Islet precursor cell (in vitro differentiated cells): ENCODE measurements at regions not wholly inside any gene's neighbourhood (a gene's known extent, or its start where the extent isn't known, plus 50 kb on each side); places are given as distances from the start of the nearest gene placed in this dataset.

Experiments used
- DNase-seq: peaks from one replicate; pipeline ENCODE4 v3.0.0-alpha.2; 2018

- no peak for DNase-seq
Measured at GRCh38 chr22:47582067-47582466, 819.6 kb downstream of the TBC1D22A start.

DNA sequence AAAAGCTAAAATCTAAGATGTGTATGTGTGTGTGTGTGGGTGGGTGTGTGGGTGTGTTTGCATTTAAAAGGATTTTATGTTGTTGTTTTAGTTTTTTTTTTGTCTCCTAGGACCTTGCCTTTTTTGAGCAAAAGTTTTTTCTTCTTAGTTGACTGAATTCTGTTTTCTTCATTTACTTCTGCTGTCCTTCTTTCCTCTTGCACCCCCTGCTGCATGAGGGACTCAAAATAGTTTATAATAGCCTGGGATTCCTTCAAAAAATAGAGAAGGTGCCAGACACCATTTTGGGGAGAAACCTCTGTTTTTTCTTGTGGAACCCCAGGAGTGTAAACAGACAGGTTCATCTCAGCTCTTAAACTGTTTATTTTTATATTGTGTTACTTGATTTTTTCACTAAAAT lies 817.7 kb downstream of the TBC1D22A start:
- DNase-seq: no peak

GRCh38 chr22:47576908-47577307 lies 814.5 kb downstream of the TBC1D22A start:
- no peak for DNase-seq

- no peak for DNase-seq
Measured at GRCh38 chr22:47575291-47575690, 812.8 kb downstream of the TBC1D22A start.

DNA sequence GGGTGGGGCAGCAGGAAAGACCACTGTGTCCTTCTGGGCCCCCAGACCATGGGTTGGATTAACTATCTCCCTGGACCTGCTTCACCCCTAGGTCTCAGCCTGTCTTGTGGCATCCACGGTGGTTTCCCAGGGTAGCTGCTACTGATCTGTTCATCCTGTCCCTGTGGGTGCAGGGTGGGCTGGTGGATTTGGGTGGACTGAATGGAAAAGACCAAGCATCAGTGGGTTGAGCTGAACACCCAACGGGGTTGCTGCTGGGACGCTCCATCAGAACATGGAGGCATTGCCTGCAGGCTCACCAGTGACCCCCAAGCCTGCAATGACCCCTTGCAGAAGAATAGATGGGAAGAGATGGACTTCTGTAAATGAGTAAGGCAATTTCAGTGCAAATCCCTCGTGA lies 812.1 kb downstream of the TBC1D22A start:
- peak; percentile 18 for DNase-seq

DNA sequence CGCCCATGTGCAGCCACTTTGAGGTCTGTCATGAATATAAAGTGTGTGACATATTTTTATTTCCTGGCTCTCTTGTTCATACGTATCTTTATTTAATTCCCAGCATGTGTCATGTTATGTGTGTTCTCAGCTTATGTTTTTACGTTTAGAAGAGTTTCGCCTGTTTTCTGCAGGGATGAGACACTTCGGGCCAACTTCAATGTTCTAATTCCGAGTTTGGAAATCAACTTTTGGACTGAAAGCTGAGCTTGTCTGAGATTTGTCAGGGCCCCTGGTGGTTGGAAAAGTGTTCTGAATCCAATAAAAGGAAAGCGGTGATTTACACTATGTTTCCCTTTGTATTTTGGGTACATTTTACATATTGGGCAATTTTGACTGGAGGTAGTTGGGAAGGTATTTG lies 810.7 kb downstream of the TBC1D22A start:
- DNase-seq: no peak

- DNase-seq: peak; percentile 13
Measured at GRCh38 chr22:47572443-47572842, 810.0 kb downstream of the TBC1D22A start.

GRCh38 chr22:47571616-47572015 lies 809.2 kb downstream of the TBC1D22A start:
- peak; percentile 16 for DNase-seq

DNA sequence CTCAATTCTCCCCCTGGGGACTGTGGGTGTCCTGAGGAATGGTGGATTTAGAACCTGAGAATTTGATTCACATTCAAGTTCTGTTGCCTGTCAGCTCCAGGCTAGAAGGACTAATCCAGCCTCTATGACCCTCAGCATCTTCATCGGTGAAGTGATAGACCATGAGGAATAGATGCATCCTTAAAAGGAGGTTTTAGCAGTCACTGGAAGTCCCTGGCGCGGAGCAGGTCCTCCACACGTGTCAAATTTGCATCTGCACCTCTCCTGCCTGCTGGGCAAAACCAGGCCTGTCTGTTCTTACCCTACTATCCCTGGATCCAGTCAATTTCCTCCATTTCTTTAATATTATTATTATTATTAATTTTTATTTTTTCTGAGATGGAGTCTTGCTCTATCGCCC lies 808.4 kb downstream of the TBC1D22A start:
- DNase-seq: peak; percentile 16

GRCh38 chr22:47570300-47570685 lies 807.8 kb downstream of the TBC1D22A start:
- peak; percentile 12 for DNase-seq

GRCh38 chr22:47569389-47570299 lies 807.2 kb downstream of the TBC1D22A start:
- peak; percentile 32 for DNase-seq

DNA sequence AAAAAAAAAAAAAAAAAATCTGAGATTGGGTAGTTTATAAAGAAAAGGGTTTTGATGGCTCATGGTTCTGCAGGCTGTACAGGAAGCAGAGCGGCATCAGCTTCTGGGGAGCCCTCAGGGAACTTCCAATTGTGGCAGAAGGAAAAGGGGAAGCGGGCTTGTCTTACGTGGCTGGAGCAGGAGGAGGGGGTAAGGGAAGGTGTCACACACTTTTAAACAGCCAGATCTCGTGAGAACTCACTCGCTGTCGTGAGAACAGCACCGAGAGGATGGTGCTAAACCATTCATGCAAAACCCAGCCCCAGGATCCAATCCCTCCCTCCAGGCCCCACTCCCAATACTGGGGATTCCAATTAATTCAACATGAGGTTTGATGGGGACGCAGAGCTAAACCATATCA lies 806.2 kb downstream of the TBC1D22A start:
- no peak for DNase-seq

DNA sequence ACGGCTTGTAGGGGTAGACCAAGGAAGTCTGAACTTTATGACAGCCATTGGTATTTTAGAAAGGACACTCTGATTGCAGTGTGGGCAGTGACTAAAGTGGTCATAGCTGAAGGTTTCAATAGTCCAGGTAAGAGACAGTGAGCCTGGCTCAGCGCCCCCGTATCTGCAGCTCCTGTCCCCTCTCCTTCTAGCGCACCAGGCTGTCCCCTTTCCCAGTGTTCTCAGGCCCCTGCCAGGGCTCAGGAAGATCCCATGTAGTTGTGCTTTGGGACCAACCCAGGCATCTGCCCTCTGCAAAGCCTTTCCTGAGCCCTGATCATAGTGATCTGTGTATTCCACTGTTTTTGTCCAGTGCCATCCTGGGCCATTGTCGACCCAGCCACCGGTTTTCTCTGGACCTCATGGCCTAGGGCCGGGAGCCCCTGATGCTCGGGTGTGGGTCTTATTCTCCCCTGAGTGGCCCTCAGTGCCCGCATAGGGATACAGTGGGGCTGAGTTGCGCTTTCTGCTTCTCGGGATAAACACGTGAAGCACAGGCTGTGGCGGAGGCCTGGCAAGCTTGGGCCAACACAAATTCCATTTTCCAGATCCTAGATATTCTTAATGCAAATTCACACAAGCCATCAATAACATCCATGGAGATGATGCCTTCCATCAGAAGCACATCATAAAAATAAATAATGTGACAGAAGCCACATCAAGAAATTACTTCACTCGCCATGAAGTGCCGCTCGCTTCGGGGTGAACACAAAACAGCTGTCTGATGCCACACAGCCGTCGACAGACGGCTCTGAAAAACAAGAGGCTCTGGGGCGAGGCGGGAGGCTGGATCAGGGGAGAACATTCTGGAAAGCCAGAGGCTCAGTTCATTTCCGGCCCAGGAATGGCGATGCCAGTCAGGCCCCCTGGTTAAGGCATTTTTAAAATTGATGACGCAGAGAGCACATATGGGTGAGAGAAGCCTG lies 805.0 kb downstream of the TBC1D22A start:
- peak; percentile 28 for DNase-seq

DNA sequence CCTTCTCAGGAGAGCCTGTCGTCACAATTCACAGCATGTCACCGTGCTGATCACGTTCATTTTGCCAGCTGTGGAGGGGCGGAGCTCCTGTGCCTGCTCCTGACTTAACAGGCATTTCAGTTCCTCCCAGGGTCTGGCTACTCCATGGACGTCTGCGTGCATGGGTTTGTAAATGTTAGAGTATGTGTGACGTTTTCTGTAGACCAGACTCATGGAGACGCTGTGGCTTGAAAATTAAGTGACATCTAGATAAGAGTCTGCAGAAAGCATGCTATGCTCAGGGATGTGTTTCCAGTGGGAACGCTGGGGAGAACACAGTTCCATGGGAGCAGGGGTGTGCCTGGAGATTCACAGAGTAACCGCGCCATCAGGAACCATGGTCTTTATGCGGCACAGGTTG lies 804.0 kb downstream of the TBC1D22A start:
- peak; percentile 30 for DNase-seq

DNA sequence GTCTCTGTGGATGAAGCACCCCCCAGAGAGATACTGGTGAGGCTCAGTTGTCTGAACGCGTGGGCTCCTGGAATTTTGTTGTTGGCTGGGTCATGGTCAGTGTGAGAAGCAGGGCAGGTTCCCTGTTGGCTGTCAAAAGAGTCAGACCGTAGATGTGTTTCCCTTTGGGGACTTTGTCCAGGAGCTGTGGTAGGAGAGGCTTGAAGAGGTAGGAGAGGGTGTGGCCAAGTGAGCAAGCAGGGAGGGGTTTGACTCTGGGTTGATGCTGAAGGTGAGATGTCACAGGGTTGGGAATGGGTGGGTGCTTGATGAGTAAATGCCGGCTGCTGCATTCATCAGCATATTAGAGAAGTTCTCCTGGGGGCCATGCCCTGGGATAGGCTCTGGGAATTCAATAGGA lies 803.2 kb downstream of the TBC1D22A start:
- peak; percentile 23 for DNase-seq

GRCh38 chr22:47564651-47565434 lies 802.4 kb downstream of the TBC1D22A start:
- peak; percentile 15 for DNase-seq

- peak; percentile 27 for DNase-seq
Measured at GRCh38 chr22:47564158-47564450, 801.7 kb downstream of the TBC1D22A start.

- peak; percentile 38 for DNase-seq
Measured at GRCh38 chr22:47563406-47564157, 801.1 kb downstream of the TBC1D22A start.

GRCh38 chr22:47561766-47562165 lies 799.3 kb downstream of the TBC1D22A start:
- no peak for DNase-seq

DNA sequence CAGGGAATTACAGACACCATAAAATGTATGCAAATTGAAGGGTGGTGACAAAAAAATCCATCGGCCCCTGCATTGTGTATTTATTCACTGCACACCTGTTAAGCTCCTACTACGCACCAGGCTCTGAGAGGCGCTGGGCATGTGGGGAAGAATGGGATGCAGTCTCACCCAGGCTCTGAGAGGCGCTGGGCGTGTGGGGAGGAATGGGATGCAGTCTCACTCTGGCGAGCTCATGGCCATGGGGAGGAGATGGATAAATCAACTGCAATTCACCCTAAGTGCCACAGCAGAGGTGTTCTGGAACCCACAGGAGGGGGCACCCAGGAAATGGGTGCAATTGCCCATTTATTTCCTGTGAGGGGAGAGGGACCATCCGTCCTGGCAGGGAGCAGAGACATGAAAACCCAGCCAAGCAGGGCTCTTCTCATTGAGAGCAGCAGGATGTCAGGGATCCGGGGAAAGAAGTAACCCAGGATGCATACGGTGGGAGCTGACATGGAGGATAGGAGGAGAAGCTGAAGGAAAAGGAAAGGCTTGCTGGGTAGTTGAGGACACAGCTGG lies 798.7 kb downstream of the TBC1D22A start:
- DNase-seq: peak; percentile 21

DNA sequence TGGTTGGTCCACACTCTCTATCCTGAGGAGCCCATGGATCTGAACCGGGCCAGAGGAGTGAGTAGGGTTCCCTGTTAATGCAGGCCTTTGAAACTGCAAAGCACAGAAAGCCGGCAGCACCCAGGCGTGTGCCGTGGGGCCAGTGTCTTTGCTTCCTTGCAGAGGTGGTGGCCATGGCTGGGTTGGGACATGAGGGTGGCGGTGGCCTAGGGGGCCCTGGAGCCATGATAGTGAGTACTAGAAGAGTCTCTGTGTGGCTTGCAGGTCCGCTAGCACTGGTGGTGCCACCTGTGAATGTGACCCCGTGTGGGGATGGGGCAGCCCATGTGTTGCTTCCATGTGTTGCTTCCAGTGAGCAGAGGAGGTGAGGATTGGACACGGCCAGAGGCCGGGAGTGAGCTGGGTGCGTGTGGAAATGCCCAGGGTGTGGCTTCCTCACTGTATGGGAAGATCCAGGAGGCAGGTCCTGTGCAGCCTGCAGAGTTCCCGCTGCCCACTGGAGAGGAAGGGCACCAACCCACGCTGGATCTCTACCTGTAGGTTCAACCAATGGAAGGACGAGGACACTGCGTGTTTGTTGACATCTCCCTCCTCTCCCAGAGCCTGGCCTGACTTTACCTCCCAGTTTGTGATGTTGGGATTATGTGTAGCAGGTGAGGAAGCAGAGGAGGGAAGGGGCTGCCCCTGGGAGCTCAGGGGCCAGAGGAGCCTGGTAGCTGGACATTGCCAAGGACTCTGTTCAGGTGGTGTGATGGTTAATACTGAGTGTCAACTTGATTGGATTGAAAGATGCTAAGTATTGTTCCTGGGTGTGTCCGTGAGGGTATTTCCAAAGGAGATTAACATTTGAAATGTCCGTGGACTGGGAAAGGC lies 796.6 kb downstream of the TBC1D22A start:
- peak; percentile 32 for DNase-seq
